ENCODE measurements at regions not wholly inside any gene's neighbourhood (a gene's known extent, or its start where the extent isn't known, plus 50 kb on each side); places are given as distances from the start of the nearest gene placed in this dataset.

GRCh38 chr17:21528031-21528695 lies 152.0 kb downstream of the KCNJ12 start:
- TF ChIP-seq POLR2A (IDR thresholded peaks at IDR 0.05), result no peak
- no peak for TF ChIP-seq CTCF (IDR thresholded peaks at IDR 0.05)

All from right lobe of liver (tissue), 4 donors.